Gastrocnemius medialis (tissue), 4 donors: ENCODE measurements at regions not wholly inside any gene's neighbourhood (a gene's known extent, or its start where the extent isn't known, plus 50 kb on each side); places are given as distances from the start of the nearest gene placed in this dataset.

Source experiments
- ATAC-seq, 2 donors: fragments of 150-250 bp; one replicate each; pipeline ENCODE4 v1.9.1; 2016
- DNase-seq, 2 donors: peaks; one replicate each; pipeline ENCODE4 v3.0.0-alpha.2; 2019
- H3K27ac ChIP-seq, 4 donors: fragments of 200-600 bp; sonication (generic); 1 replicate in 1 of 4; 2 replicates in 3 of 4; pipeline ENCODE4 v1.5.1; 2016 to 2018; ENCODE audit warnings: mild to moderate bottlenecking in 2 of 4, moderate library complexity in 1 of 4
- H3K27me3 ChIP-seq, 3 donors: fragments of 200-600 bp; sonication (generic) in 2 of 3; 1 replicate in 1 of 3; 2 replicates in 2 of 3; pipeline versions ENCODE4 v1.5.1 to v1.6.0; 2016 to 2019; ENCODE audit warnings: mild to moderate bottlenecking in 1 of 3, moderate library complexity in 1 of 3
- H3K36me3 ChIP-seq, 2 donors: fragments of 200-600 bp; sonication (generic) in 1 of 2; one replicate each; pipeline ENCODE4 v1.5.1; 2017 to 2018
- H3K4me1 ChIP-seq, 2 donors: fragments of 200-600 bp; sonication (generic) in 1 of 2; one replicate each; pipeline ENCODE4 v1.5.1; 2016 to 2017; ENCODE audit warnings: mild to moderate bottlenecking in 2 of 2
- H3K4me3 ChIP-seq, 4 donors: fragments of 200-600 bp; sonication (generic) in 3 of 4; 1 replicate in 1 of 4; 2 replicates in 3 of 4; pipeline ENCODE4 v1.5.1; 2016 to 2019; ENCODE audit warnings: mild to moderate bottlenecking in 2 of 4
- H3K9me3 ChIP-seq, 3 donors: fragments of 200-600 bp; sonication (generic) in 2 of 3; 1 replicate in 1 of 3; 2 replicates in 2 of 3; pipeline ENCODE4 v1.5.1; 2016 to 2019
- POLR2A ChIP-seq, 2 donors: fragments of 450-650 bp; IDR thresholded peaks; one replicate each; pipeline ENCODE4 v1.6.1; 2017; ENCODE audit warnings: antibody characterized with exemption in 2 of 2, mild to moderate bottlenecking in 2 of 2, moderate library complexity in 2 of 2
- in situ Hi-C, 4 donors: fragments of 200-750 bp; cut with MboI; loops; one replicate each; pipeline versions ENCODE4 v1.15.0 to v1.8.0; 2017; ENCODE audit warnings: low sequenced_read_pairs in 4 of 4
- intact Hi-C: fragments of 100-400 bp; cut with DNase I; formaldehyde crosslinking; loops from one replicate; pipeline ENCODE4 v1.15.1; 2023; ENCODE audit warnings: low total_unique reads
- TF ChIP-seq, protein P1 (sequence below), 5 experiments: fragments of 450-650 bp in 3 of 5; fragments of 200-600 bp in 2 of 5; sonication (generic) in 2 of 5; IDR thresholded peaks in 4 of 5; conservative IDR thresholded peaks in 1 of 5; 1 replicate in 4 of 5; 2 replicates in 1 of 5; pipeline ENCODE4 v1.5.1; 2016 to 2019; ENCODE audit warnings: antibody characterized with exemption in 5 of 5, mild to moderate bottlenecking in 3 of 5, moderate library complexity in 3 of 5

DNA sequence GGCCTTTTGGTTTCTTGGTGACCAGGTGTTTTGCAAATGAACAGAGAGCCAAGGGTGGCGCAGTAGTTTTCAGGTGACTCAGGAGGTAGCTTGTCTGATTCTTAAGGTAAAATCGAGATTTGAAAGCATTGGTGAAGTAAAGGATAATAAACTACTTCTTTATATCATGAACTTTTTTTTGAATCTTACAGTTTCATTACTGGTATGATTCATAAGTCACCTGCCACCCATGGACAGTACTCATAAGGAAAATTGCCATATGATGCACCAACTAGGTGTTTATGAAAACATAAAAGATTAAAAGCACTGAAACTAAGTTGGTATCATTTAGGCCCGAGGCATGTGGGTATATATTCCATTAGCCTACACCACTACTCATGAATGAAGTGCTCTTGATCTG, 84.1 kb upstream of the MGAT5 start:
- H3K36me3 ChIP-seq: no peaks in the 10 kb centered on the region
- TF ChIP-seq, protein P1, sequence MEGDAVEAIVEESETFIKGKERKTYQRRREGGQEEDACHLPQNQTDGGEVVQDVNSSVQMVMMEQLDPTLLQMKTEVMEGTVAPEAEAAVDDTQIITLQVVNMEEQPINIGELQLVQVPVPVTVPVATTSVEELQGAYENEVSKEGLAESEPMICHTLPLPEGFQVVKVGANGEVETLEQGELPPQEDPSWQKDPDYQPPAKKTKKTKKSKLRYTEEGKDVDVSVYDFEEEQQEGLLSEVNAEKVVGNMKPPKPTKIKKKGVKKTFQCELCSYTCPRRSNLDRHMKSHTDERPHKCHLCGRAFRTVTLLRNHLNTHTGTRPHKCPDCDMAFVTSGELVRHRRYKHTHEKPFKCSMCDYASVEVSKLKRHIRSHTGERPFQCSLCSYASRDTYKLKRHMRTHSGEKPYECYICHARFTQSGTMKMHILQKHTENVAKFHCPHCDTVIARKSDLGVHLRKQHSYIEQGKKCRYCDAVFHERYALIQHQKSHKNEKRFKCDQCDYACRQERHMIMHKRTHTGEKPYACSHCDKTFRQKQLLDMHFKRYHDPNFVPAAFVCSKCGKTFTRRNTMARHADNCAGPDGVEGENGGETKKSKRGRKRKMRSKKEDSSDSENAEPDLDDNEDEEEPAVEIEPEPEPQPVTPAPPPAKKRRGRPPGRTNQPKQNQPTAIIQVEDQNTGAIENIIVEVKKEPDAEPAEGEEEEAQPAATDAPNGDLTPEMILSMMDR (IDR thresholded peaks at IDR 0.05 in 4 of 5, conservative IDR thresholded peaks at IDR 0.05 in 1 of 5): no peak
- TF ChIP-seq POLR2A (IDR thresholded peaks at IDR 0.05): no peak
- peaks cover 20% of the 10 kb centered on the region in 2 donors for H3K4me1 ChIP-seq
- H3K4me3 ChIP-seq: no peak overlapping the region
- H3K9me3 ChIP-seq: no peaks in the 10 kb centered on the region
- DNase-seq: no peak
- in situ Hi-C loops (no loop called here), intact Hi-C loops (loop anchor here (5.0 kb wide), 1 partner anchor 52 kb away; no protein-coding TSS in a partner anchor)
- H3K27ac ChIP-seq: no peak overlapping the region
- H3K27me3 ChIP-seq: no peaks in the 10 kb centered on the region
- ATAC-seq: no peak

DNA sequence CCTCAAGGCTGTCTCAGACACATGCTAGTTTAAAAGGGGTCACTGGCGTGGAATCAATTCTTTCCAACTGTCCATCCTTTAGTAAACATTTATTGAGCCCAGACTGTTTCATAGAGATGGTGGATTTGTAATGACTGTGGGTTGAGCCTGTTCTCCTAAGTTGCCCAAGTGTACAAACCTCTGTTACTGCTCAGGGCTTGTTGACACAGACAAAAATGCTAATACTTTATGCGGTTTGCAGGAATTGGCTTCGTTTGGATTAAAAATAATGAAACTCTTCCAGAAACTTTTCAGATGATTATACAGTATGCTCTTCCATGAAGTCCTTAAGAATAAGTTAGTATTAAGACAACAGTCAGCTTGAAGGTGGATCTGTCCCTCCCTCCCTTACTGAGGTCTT, 83.6 kb upstream of the MGAT5 start:
- peaks cover 24 to 25% of the 10 kb centered on the region in 2 donors for H3K4me1 ChIP-seq
- H3K36me3 ChIP-seq: no peaks in the 10 kb centered on the region
- H3K27me3 ChIP-seq: no peaks in the 10 kb centered on the region
- ATAC-seq: no peak
- in situ Hi-C loops: no loop called here
- no peak overlapping the region for H3K4me3 ChIP-seq
- intact Hi-C loops: loop anchor here (5.0 kb wide), 1 partner anchor 53 kb away; no protein-coding TSS in a partner anchor
- no peak overlapping the region for H3K27ac ChIP-seq
- no peak for DNase-seq
- TF ChIP-seq, protein P1 (IDR thresholded peaks at IDR 0.05 in 4 of 5, conservative IDR thresholded peaks at IDR 0.05 in 1 of 5): no peak
- no peak for TF ChIP-seq POLR2A (IDR thresholded peaks at IDR 0.05)
- H3K9me3 ChIP-seq: no peaks in the 10 kb centered on the region

DNA sequence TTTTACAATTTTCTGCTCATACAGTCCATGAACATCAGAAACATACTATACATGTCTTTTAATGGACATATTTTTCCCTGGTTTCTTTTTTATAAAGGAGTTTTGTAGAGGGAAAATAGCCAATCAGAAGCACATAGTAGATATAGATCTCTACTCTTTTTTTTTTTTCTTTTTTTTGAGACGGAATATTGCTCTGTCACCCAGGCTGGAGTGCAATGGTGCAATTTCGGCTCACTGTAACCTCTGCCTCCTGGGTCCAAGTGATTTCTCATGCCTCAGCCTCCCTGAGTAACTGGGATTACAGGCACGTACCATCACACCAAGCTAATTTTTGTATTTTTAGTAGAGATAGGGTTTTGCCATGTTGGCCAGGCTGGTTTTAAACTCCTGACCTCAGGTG, 83.2 kb upstream of the MGAT5 start:
- H3K27me3 ChIP-seq: no peaks in the 10 kb centered on the region

DNA sequence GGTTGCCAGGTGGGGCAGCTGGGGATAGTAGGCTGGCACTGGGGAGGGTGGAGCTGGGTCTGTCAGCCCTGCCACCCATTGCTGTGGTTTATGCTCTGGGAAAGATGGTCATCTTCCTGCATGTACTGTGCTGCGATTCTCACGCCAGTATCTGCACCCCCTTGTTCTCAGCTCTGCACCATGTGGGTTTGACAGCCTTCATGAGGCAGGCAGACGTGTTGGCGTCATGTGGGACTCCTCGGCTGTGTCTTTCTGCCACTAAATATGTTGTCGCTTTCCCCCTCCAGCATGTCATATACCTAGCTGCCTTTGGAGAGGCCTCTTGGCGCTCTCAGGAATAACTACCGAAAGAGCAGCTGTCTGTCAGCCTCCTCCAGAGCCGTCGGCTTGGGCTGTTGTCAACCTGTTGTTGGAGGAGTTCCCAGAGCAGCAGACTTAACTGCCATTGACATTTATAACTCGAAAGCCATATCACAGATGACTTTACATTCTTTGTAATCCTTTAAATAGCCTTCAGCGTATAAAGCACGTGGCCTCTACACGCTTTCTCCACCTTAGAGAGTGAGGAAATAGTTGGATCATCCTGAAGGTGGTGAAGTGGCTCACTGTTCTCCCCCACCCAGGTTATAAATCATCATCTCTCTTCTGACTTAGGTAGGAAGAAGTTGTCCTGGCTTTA, 80.4 kb upstream of the MGAT5 start:
- ATAC-seq (peak; percentile 90 to 91), DNase-seq (peak; percentile 65 to 68)
- Histone ChIP-seq H3K27me3 (no peaks in the 10 kb centered on the region), H3K36me3 (no peaks in the 10 kb centered on the region), H3K9me3 (no peaks in the 10 kb centered on the region), H3K4me3 (no peak overlapping the region), H3K4me1 (peaks cover 24 to 31% of the 10 kb centered on the region in 2 donors), H3K27ac (peak overlapping the region; percentile 32 to 80 (median 62))
- intact Hi-C loops: loop anchor here (1.0 to 5.0 kb wide), 2 partner anchors 34 to 56 kb away; no protein-coding TSS in a partner anchor
- no peak for TF ChIP-seq POLR2A (IDR thresholded peaks at IDR 0.05)
- TF ChIP-seq, protein P1 (IDR thresholded peaks at IDR 0.05 in 4 of 5, conservative IDR thresholded peaks at IDR 0.05 in 1 of 5): no peak
- in situ Hi-C loops: no loop called here

More for the DNA sequence above, 83.2 kb upstream of the MGAT5 start:
- TF ChIP-seq POLR2A (IDR thresholded peaks at IDR 0.05): no peak
- TF ChIP-seq, protein P1 (IDR thresholded peaks at IDR 0.05 in 4 of 5, conservative IDR thresholded peaks at IDR 0.05 in 1 of 5): no peak
- Histone ChIP-seq H3K4me1 (peaks cover 24 to 26% of the 10 kb centered on the region in 2 donors), H3K4me3 (no peak overlapping the region), H3K27ac (no peak overlapping the region), H3K9me3 (no peaks in the 10 kb centered on the region), H3K36me3 (no peaks in the 10 kb centered on the region)
- DNase-seq (no peak), ATAC-seq (no peak)
- in situ Hi-C loops (no loop called here), intact Hi-C loops (loop anchor here (5.0 kb wide), 1 partner anchor 53 kb away; no protein-coding TSS in a partner anchor)
